HCT116 (cell line): ENCODE measurements at regions not wholly inside any gene's neighbourhood (a gene's known extent, or its start where the extent isn't known, plus 50 kb on each side); places are given as distances from the start of the nearest gene placed in this dataset.

Experiments
- CTCF ChIP-seq, 3 experiments: fragments of 200-600 bp in 1 of 3; sonication (generic) in 1 of 3; IDR thresholded peaks in 2 of 3; conservative IDR thresholded peaks in 1 of 3; 2 replicates each; pipeline ENCODE4 v1.5.1; 2012 to 2017; ENCODE audit warnings: low read depth in 2 of 3, low read length in 2 of 3, antibody characterized with exemption in 1 of 3, borderline replicate concordance in 1 of 3, control low read depth in 1 of 3, mild to moderate bottlenecking in 1 of 3, mixed read lengths in 1 of 3, mixed run types in 1 of 3, moderate library complexity in 1 of 3; ENCODE audit not compliant: insufficient read depth in 1 of 3
- EZH2 ChIP-seq: fragments of 200-600 bp; sonication (generic); IDR thresholded peaks from 2 replicates; pipeline ENCODE4 v1.6.1; 2017; ENCODE audit warnings: antibody characterized with exemption, mixed run types
- MAX ChIP-seq: IDR thresholded peaks from 2 replicates; pipeline ENCODE4 v1.6.1; 2012

GRCh38 chr12:76206039-76206676 is 121.7 kb upstream of the NAP1L1 start:
- TF ChIP-seq MAX (no peak), CTCF (IDR thresholded peaks at IDR 0.05 in 2 of 3, conservative IDR thresholded peaks at IDR 0.05 in 1 of 3; ENCODE audit: borderline replicate concordance in 1 of 3, insufficient read depth in 1 of 3, low read depth in 2 of 3, low read length in 2 of 3) (no peak), EZH2 (no peak)
